Muscle of leg (tissue), 3 donors: ENCODE measurements at regions not wholly inside any gene's neighbourhood (a gene's known extent, or its start where the extent isn't known, plus 50 kb on each side); places are given as distances from the start of the nearest gene placed in this dataset.
"Not testable (repeated sequence)": the region's sequence is repeated elsewhere in the genome, so short reads cannot be mapped to it uniquely, and the experiment has no call there.

Experiments
- DNase-seq: peaks from one replicate; pipeline ENCODE4 v3.0.0; 2013
- H3K27ac ChIP-seq: one replicate; pipeline ENCODE4 v1.5.1; 2013; ENCODE audit warnings: mild to moderate bottlenecking, low read length, control low read depth
- H3K27me3 ChIP-seq: one replicate; pipeline ENCODE4 v1.6.1; 2013; ENCODE audit warnings: low read length; ENCODE audit not compliant: control insufficient read depth, insufficient read depth
- H3K36me3 ChIP-seq: one replicate; pipeline ENCODE4 v1.6.1; 2013; ENCODE audit warnings: low read length; ENCODE audit not compliant: control insufficient read depth, insufficient read depth
- H3K4me1 ChIP-seq: one replicate; pipeline ENCODE4 v1.6.1; 2013; ENCODE audit warnings: low read length; ENCODE audit not compliant: control insufficient read depth, insufficient read depth
- H3K4me3 ChIP-seq: one replicate; pipeline ENCODE4 v1.5.1; 2013; ENCODE audit warnings: low read length, control low read depth
- H3K9me3 ChIP-seq: replicated peaks from 2 replicates; pipeline ENCODE4 v1.6.1; 2013; ENCODE audit warnings: low read depth, low read length; ENCODE audit not compliant: control insufficient read depth
- WGBS: methylation state at CpG from one replicate; pipeline ENCODE4 v1.1.5; 2013; ENCODE audit warnings: missing lambda C conversion rate; ENCODE audit not compliant: insufficient coverage; 5-methylcytosine and 5-hydroxymethylcytosine counted together

DNA sequence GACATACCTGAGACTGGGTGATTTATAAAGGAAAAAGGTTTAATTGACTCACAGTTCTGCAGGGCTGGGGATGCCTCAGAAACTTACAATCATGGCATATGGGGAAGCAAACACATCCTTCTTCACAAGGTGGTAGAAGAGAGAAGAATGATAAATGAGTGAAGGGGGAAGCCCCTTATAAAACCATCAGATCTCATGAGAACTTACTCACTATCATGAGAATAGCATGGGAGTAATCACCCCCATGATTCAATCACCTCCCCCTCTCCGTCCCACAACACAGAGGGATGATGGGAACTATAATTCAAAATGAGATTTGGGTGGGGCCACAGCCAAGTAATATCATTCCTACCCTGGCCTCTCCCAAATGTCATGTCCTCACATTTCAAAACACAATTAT is 1206.0 kb upstream of the CELF4 start:
- not testable (repeated sequence) for H3K36me3 ChIP-seq, H3K4me1 ChIP-seq, H3K9me3 ChIP-seq, H3K4me3 ChIP-seq, H3K27me3 ChIP-seq, DNase-seq, H3K27ac ChIP-seq
- no CpG with 5 or more reads among the region's 1 CpG for WGBS

DNA sequence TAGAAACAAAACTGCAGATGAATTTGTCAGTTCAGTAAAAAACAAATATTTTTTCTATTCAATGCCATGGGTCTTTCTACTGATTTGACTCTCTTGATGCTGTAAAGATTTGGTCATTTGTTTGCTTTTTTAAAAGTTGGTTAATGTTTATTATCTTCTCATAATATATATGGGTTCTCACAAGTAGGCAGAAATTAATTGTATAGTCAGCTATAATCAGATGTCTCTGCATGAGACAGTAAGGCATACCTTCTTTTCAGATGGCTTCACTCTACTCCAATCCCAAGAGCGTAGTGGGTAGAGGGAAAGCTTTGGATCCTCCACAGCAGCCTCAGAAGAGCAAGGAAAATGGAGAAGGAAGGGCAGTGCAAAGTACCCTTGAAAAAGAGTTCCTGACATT is 1202.9 kb upstream of the CELF4 start:
- Histone ChIP-seq H3K36me3 (no peaks in the 10 kb centered on the region), H3K27ac (no peak overlapping the region), H3K4me3 (no peak overlapping the region), H3K4me1 (no peaks in the 10 kb centered on the region), H3K27me3 (no peaks in the 10 kb centered on the region), H3K9me3 (no peaks in the 10 kb centered on the region)
- WGBS = no CpG with 5 or more reads among the region's 1 CpG
- DNase-seq = no peak

DNA sequence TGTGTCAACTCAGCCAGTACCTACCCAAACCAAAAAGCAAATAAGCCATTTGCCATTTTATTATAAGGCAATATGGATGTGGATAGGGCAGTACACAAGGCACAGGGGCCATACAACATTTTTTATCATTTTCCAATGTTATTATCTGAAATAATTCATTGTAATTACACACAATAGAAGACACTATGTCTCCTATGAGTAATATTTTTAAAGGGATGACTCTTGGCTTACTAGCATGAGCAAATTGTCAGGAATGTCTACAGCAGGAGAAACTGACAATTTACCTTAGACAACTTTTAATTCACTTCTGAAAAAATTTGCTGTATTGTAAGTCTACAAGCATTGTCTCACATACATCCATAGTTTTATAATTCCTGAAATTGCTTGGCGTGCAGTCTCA is 1193.9 kb upstream of the CELF4 start:
- no peaks in the 10 kb centered on the region for H3K4me1 ChIP-seq
- no CpG with 5 or more reads among the region's 1 CpG for WGBS
- no peak overlapping the region for H3K27ac ChIP-seq
- H3K27me3 ChIP-seq = no peaks in the 10 kb centered on the region
- H3K36me3 ChIP-seq = no peaks in the 10 kb centered on the region
- no peak overlapping the region for H3K4me3 ChIP-seq
- no peak for DNase-seq
- H3K9me3 ChIP-seq = no peaks in the 10 kb centered on the region

DNA sequence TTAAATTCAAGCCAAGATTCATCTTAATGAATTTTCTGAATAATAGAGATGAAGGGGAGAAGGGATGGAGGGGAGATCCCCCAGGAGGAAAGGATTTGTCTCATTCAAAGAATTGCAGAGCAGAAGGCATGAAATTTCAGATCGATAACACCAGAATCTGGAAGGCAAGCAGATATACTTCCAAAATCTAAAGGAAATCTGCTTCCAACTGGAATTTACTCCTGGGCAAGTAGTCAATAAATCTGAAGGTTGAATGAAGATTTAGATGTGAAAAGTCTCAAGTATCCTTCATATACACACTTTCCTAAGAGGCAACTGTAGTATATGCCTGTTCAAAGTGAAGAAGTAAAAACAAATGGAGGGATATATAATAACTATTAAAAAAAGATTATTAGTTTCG is 1190.8 kb upstream of the CELF4 start:
- Histone ChIP-seq H3K27ac (no peak overlapping the region), H3K9me3 (no peaks in the 10 kb centered on the region), H3K36me3 (no peaks in the 10 kb centered on the region), H3K4me3 (no peak overlapping the region), H3K27me3 (no peaks in the 10 kb centered on the region), H3K4me1 (no peaks in the 10 kb centered on the region)
- no CpG with 5 or more reads among the region's 2 CpGs for WGBS
- no peak for DNase-seq

DNA sequence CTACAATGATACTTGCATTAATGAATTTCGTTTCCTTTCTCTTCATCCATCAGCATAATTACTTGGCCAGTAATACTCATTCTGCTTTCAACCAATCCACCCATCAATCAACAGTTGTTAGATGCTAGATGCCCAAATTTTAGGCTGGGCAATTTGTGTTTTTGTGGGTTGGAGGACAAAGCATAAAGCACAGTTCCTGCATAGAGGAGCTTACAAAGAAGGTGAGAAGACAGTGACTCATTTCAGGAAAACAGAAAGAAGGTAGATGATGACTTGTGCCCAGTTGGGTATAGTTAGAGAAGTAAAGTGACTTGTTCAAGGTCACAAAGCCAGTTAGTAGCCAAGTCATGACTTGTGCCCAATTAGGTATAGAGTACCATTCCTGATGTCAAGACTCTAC is 1186.8 kb upstream of the CELF4 start:
- Histone ChIP-seq H3K4me1 (no peaks in the 10 kb centered on the region), H3K27me3 (no peaks in the 10 kb centered on the region), H3K9me3 (no peaks in the 10 kb centered on the region), H3K4me3 (no peak overlapping the region), H3K36me3 (no peaks in the 10 kb centered on the region), H3K27ac (no peak overlapping the region)
- WGBS = no CpG with 5 or more reads among the region's 1 CpG
- DNase-seq = no peak

DNA sequence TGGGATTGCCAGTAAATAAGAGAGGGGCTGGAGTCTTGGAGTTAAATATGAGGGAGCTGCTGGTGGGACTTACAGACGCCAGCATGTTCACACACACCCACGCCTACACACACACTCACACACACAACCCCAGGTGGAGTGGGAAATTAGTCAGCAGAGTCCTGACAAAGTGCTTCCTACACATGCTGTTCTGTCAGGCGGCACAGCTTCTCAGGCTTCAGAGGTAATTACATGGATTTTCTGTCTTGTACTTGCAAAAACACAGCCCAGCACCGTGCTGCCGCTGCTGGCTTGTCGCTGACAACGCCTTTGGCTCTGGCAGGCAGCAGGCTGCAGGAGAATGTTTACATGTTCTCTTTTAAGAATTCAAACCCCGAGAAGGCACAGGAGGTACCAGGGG is 1186.3 kb upstream of the CELF4 start:
- Histone ChIP-seq H3K36me3 (no peaks in the 10 kb centered on the region), H3K27ac (no peak overlapping the region), H3K9me3 (no peaks in the 10 kb centered on the region), H3K4me3 (no peak overlapping the region), H3K27me3 (no peaks in the 10 kb centered on the region), H3K4me1 (no peaks in the 10 kb centered on the region)
- DNase-seq = peak; percentile 21
- 12% methylated on average over 5 of the region's 8 CpGs for WGBS

DNA sequence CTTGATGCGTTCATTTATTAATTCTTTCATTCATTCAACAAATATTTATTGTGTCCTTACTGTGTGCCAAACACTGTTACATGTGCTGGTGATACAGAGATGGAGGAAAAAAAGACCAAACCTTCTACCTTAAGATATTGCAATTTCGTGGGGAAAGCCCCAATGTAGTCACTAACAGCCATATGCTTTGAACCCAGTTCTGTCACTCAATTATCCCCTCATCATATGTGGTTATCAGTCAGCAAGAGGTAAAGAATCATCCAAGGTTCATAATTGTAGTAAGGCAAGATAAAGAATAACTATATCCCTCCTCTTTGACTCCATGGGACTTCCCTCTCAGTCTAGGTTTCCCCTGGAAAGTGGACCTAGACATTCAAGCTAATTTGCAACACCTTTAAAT is 1185.6 kb upstream of the CELF4 start:
- DNase-seq = no peak
- Histone ChIP-seq H3K27me3 (no peaks in the 10 kb centered on the region), H3K4me1 (no peaks in the 10 kb centered on the region), H3K4me3 (no peak overlapping the region), H3K9me3 (no peaks in the 10 kb centered on the region), H3K27ac (no peak overlapping the region), H3K36me3 (no peaks in the 10 kb centered on the region)
- WGBS = no CpG with 5 or more reads among the region's 2 CpGs

DNA sequence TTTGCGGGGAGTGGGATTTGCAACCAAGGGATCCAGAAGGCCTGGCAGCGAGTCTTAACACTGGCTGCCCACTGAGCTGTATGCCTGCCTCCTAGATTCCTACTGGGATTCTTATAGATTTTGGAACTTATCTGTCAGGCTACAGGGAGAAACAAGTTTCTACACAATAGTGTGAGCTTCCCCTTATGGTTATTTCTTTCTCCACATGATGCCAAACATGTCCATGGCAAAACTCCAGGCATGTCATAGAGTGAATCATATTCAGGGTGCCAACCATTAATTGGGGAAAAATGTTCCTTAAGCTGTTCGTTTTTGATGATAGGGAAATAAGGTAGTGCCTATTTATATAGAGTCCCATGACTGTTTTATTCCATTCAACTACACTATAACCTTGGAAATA is 1185.2 kb upstream of the CELF4 start:
- Histone ChIP-seq H3K27me3 (no peaks in the 10 kb centered on the region), H3K36me3 (no peaks in the 10 kb centered on the region), H3K27ac (no peak overlapping the region), H3K4me3 (no peak overlapping the region), H3K9me3 (no peaks in the 10 kb centered on the region), H3K4me1 (no peaks in the 10 kb centered on the region)
- WGBS = 100% methylated on average over 2 of the region's 3 CpGs
- no peak for DNase-seq

DNA sequence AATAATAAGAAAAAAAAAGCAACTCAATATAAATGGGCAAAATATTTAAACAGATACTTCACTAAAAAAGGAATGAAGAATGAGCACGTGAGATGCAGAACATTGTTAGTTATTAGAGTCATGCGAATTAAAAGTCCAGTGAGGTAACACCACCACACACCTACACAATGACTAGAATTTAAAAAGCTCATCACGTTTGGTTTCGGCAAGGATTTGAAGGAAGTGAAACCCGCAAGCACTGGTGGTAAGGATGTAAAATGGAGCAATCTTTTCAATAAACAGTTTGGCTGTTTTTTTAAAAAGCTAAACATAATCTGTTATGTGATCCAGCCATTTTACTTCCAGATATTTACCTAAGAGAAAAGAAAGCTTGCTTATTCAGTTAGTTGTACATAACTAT is 1181.6 kb upstream of the CELF4 start:
- Histone ChIP-seq H3K36me3 (no peaks in the 10 kb centered on the region), H3K27ac (no peak overlapping the region), H3K9me3 (no peaks in the 10 kb centered on the region), H3K4me3 (no peak overlapping the region), H3K27me3 (no peaks in the 10 kb centered on the region), H3K4me1 (no peaks in the 10 kb centered on the region)
- DNase-seq = no peak
- WGBS = no CpG with 5 or more reads among the region's 5 CpGs

DNA sequence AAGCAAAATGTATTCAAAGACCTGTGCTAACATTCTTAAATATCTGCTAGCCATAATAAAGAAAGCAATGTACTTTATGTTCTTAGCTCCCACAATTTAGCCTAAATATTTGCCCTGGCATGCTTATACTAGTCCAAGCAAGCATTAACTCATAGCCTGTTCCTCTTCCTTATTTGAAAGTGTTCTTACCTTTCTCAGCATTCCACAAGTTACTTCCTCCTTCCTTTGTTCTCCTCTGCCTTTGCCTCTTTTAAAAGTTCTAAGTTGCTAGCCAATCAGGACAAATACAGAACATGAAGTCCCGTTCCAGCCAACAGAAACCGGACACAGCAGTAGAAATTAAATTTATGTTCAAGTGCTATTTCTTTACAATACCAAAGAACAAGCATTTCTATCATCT is 1154.6 kb upstream of the CELF4 start:
- not testable (repeated sequence) for H3K9me3 ChIP-seq, H3K27ac ChIP-seq, H3K36me3 ChIP-seq, DNase-seq, H3K27me3 ChIP-seq, H3K4me3 ChIP-seq, H3K4me1 ChIP-seq
- WGBS = no CpG with 5 or more reads among the region's 2 CpGs

DNA sequence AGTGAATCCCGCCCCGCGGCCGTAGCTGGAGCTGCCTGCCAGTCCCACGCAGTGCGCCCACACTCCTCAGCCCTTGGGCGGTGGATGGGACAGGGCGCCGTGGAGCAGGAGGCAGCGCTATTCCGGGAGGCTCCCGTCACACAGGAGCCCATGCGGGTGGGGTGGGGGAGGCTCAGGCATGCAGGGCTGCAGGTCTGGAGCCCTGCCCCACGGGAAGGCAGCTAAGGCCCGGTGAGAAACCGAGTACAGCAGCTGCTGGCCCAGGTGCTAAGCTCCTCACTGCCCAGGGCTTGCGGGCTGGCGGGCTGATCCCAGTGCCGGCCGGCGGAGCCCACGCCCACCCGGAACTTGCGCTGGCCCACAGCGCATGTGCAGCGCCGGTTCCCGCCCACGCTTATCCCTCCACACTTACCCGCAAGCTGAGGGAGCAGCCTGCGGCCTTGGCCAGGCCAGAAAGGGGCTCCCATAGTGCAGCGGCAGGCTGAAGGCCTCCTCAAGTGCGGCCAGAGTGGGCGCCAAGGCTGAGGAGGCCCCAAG is 1152.8 kb upstream of the CELF4 start:
- Histone ChIP-seq H3K9me3 (peaks cover 3% of the 10 kb centered on the region), H3K36me3 (no peaks in the 10 kb centered on the region), H3K27me3 (no peaks in the 10 kb centered on the region), H3K27ac (no peak overlapping the region), H3K4me1 (no peaks in the 10 kb centered on the region), H3K4me3 (no peak overlapping the region)
- WGBS = 94% methylated on average over 26 of the region's 34 CpGs
- no peak for DNase-seq
